NB4 (cell line): ENCODE measurements at regions not wholly inside any gene's neighbourhood (a gene's known extent, or its start where the extent isn't known, plus 50 kb on each side); places are given as distances from the start of the nearest gene placed in this dataset.

ENCODE experiments used
- CTCF ChIP-seq: IDR thresholded peaks from one replicate; pipeline ENCODE4 v1.5.1; 2012; ENCODE audit warnings: low read depth, low read length
- MAX ChIP-seq: IDR thresholded peaks from 2 replicates; pipeline ENCODE4 v1.6.1; 2011; ENCODE audit warnings: low read depth, low read length
- MYC ChIP-seq: IDR thresholded peaks from 2 replicates; pipeline ENCODE4 v1.6.1; 2011; ENCODE audit warnings: low read depth, low read length
- POLR2A ChIP-seq: IDR thresholded peaks from 2 replicates; pipeline ENCODE4 v1.6.1; 2011; ENCODE audit warnings: mild to moderate bottlenecking; ENCODE audit not compliant: insufficient read length; ENCODE audit errors: extremely low read depth

GRCh38 chr10:130236711-130237110, 100.5 kb downstream of the GLRX3 start:
- TF ChIP-seq POLR2A: no peak
- TF ChIP-seq CTCF: no peak
- TF ChIP-seq MAX: no peak
- no peak for TF ChIP-seq MYC
